HG03135 (cell line): ENCODE measurements at regions not wholly inside any gene's neighbourhood (a gene's known extent, or its start where the extent isn't known, plus 50 kb on each side); places are given as distances from the start of the nearest gene placed in this dataset.

Source experiments
- ATAC-seq: cut with Tn5 transposase; IDR thresholded peaks from one replicate; pipeline ENCODE4 v1.9.1; 2021; ENCODE audit warnings: mild to moderate bottlenecking, moderate library complexity; ENCODE audit not compliant: unreplicated experiment

DNA sequence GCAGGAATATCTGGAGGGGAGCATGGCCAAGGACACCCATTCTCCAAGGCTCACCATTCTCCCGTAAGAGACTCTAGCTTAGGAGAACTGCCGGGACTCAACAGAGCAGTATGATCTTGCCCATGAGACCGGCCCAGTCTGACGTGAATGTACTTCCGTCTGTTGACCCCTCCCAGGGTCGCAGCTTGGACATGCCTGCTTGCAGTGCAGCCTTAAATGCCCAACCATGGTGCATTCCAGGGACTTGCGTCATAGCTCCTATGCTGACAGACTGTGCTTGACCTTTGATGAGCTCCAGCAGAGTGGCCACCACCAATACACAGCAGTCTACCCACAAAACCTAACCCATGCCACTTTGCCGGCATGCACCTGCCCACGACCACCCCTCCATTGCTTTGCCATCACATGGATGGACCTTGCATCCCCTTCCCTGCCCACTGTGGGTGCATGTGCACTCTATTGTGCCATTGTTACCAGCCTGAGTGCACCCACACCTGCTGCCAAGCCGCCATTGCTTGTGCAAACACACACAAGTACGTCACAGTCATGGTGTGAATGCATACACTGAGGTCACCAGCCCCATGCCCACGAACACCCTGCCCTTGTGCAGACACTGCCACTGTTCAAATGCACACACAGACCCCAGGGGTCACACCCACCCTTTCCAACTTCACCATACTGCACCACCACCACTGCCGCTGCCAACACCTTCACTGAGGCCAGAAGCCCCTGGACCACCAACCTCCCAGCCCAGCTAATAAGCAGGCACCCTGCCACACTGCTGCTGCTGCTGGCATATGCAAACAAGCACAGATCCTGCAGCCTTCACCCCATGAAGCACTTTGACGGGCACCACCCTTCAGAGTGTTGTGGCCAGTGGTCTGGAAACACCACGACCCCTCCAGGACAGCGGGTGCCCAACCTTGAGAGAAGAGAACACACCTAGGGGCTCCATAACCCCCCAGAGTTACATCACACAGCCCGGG lies 1141.3 kb downstream of the BRINP3 start:
- no peak for ATAC-seq

DNA sequence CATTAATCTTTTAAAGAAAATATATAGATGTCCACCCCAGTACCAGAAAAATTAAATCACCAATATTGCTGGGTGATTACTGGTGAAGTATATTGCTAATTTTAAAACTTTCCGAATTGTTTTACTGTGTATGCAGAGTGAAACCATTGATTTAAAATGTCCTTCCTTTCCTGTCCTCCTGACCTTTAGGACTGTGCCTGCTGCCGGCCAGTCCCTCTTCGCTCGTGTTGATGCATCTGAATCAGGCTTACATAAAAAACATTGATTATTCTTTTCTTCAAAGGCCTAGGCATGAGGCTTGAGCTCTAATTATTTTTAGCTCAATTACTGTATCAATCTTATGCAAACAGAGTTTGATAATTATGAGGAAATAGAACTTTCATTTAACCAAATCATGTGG lies 1128.1 kb downstream of the BRINP3 start:
- no peak for ATAC-seq

DNA sequence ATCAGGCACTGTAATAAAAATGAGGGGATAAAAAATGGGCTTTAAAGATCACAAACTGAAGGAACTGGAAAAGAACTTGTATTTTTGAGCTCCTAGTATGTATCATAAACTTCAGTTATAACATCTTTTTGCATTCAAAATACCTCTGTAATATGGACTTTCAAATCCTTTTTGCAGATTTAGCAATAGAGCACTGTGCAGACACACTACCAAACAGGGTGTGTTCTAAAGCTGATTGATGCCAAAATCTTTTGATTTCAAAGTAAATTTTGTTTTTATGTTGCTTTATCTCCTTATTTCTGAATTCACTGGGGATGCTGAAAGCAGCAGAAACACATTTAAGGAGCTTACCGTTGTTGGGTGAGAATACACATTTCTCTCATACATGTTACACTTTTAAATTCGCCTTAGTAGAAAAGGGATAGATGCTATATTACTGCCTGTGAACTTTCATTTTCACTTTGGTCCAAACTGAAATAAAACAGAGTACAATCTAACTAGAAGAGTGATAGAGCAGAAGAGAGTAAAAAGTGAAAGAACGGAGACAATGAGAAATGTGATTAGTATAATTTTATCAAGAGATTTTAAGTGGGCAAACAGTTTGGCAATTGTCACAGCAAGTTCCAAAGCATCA lies 1126.6 kb downstream of the BRINP3 start:
- ATAC-seq, result no peak

DNA sequence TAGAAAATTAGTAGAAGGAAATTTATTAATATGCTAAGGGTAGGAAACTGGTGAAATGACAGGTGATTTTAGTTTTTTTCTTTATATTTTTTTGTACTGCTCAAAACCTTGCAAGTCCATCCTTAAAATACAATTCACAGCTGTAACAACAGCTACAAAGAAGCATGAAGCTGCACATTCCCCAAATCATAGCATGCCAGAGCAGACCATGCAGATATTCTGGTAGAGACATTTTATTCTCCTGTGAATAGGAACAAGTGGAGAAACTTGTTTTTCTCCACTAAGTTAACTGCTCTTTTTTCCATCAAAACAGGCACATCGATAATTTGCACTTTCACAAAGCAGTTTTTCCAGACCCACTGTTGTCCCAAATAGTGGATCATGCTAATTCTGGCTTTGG lies 1125.7 kb downstream of the BRINP3 start:
- ATAC-seq, result no peak

DNA sequence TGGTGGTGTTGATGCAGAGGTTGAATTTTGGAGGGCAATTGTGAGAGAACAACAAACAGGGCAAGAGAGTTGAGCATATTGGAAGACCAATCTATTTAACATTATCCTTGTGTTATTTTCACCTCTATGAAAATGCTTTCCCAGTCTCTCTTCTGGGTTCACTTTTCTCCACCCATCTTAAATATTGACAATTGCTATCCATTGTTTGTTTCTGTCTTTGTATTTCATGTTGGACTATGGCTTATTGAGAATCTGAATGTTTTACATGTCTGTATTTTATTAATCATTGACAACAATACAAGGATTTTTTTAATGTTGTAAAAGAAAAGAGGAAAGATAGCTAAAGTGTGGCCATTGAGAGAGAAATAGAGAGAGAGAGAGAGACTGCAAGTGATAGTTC lies 1121.5 kb downstream of the BRINP3 start:
- no peak for ATAC-seq

DNA sequence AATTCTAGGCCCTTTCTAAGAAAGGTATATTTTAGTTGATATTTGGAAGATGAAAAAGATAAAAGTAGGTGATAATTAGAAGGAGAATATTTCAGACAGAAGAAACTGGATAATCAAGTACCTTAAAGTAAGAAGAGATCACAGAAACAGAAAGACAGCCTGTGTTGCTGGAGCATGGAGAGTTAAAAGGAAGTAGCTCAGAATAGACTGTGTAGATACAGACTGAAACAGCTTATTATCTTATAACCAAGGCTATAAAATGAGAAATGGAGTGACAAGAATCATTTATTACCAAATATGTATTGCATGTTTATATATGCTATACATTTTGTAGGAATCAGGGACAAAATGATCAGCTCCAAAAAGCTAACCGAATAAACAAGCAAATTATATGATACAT lies 1120.3 kb downstream of the BRINP3 start:
- no peak for ATAC-seq

DNA sequence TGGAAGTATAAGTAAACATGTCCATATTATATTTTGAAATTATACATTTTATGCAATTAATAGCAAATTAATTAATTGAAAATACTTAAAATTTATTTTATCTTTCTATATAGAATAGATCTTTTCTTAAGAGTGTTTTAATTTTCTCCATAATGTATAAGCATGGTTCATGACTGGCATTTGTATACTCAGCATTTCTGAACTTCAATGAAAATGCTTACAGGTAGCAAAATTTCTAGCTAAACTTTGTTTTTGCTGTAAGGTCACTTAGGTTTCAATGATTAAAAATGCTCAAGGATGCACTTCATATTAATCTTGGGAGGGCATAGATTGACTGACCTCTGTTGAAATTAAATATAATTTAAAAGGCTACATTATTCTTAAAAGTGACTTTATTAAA lies 1108.1 kb downstream of the BRINP3 start:
- ATAC-seq, result no peak

DNA sequence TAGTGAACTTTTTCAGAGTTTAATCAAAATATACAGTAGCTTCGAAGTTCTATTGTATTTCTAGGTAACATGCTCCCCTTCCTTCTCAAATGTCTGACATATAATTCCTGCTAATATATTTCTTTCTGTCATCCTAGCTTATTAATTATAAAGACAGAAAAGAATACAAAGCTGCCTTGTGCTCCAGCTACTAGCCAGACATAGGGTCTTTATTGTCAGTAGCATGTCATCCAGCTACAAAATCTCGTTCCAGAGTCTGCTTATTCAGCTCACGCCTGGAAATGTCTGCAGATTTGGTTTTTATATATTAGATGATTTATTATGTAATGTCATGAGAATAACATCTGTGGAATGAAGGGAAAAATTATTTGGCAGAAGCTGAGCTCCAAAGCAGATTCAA lies 1102.8 kb downstream of the BRINP3 start:
- no peak for ATAC-seq

DNA sequence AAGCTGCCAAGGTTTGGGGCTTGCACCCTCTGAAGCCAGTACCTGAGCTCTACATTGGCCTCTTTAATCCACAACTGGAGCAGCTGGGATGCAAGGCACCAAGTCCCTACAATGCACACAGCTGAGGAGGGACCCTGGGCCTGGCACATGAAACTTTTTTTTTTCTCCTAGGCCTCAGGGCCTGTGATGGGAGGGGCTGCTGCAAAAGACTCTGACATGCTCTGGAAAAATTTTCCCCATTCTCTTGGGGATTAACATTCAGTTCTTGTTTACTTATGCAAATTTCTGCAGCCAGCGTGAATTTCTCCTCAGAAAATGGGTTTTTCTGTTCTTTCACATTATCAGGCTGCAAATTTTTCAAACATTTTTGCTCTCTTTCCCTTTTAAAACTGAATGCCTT lies 1072.2 kb downstream of the BRINP3 start:
- ATAC-seq, result no peak

DNA sequence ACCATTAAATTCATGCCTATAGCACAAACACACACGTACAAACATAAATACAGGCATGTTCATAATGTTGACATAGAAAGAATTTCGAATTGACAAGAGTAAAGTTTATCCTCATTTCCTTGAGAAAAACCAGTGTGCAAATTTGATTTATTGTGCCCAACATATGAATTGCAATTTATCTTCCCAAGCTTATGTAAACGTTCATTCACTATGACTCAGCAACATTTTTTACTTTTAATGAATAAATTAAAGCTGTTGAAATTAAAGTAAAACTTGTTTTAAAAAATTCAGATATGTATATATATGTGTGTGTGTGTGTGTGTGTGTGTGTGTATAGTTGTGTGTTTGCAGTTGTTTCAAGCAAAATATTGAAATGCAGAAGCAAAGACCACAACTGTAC lies 1067.9 kb downstream of the BRINP3 start:
- ATAC-seq, result no peak

DNA sequence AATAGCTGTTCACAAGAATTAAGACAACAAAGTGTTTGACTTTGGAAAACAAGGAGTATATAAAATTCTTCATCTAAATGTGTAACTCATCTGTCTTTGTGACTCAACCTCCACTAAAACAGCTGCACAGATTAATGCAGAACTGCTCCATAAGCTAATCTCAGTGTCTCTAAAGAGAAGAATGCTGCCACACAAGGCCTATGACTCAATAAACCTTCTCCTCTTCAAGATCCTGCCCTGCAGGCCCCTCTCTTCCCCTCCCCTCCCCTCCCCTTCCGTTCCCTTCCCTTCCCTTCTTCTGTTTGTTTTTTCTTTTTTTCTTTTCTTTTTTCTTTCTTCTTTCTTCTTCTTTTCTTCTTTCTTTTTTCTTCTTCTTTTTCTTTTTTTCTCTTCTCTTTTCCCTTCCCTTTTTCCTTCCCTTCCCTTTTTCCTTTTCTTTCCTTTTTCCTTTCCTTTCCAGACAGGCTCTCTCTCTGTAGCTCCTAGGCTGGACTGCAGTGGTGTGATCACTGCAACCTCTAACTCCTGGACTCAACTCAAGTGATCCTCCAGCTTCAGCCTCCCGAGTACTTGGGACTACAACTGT lies 1052.8 kb downstream of the BRINP3 start:
- no peak for ATAC-seq

DNA sequence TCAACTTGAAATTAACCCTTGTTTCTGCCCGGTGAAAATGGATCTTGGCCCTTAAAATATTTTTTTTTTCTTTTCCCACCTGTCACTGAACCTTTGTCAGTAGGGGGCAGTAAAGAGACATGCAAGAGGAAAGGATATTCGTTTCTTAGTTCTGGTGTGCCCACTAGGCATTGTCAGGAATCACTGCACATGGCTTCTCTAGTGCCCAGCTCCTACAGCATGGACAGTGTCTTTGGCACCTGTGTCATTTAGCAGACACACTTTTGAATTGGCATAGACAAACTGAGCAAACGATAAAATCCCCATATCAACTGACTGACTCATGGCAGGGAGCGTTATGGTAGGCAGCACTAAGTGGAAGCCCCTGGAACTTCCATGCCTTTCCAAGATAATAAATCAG lies 1048.1 kb downstream of the BRINP3 start:
- ATAC-seq, result no peak

DNA sequence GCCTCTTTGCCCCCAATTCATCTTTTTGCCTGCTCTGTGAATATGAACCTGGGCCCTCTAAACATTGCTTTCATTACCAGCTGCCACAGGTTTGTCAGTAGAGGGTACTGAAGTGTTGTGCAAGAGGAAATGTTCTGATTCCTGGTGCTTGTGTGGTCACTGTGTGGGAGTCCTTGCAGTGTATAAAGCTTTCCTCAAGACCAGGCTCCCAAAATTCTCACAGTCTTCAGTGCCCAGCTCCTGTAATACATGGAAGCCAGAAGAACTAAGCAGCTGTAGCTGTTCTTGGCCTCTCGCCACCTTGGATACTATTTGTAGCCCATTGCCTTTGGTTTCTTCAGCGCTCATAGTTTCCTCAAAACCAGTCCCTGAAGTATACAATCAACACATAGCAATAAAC lies 1046.2 kb downstream of the BRINP3 start:
- ATAC-seq, result no peak

DNA sequence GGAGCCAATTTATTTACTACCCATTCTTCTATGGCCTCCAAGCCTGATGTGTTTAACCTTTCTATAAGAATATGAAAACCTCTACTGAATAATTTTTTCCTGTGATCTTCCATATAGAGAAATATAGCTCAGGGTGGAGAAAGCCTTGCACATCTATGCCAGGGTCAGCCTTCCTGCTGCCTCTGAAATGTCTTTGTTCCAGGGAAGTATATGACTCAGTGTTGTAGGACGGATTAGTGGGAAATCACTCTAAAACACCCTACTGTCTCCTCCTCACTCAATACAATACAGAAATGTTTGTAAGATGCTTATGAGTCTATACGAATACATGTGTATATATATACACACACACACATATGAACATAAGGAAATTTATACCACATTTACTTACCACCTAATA lies 1044.9 kb downstream of the BRINP3 start:
- no peak for ATAC-seq

DNA sequence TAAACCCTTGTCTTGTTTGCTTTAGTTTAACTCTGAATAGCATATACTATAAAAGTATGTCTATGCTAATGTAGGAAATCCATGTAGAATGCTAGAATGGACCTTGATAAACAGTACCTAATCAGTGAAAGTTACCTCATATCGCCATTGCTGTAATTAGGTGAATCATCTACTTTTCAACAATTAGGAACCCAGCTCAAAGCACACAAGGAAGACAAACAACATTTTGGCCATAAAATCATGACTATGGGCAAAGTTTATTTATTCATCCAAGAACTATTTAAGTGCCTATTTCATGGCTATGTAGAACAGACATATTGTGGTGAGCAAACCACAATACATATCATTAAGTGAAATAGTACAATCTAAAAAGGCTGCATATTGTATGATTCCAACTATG lies 1043.2 kb downstream of the BRINP3 start:
- no peak for ATAC-seq

DNA sequence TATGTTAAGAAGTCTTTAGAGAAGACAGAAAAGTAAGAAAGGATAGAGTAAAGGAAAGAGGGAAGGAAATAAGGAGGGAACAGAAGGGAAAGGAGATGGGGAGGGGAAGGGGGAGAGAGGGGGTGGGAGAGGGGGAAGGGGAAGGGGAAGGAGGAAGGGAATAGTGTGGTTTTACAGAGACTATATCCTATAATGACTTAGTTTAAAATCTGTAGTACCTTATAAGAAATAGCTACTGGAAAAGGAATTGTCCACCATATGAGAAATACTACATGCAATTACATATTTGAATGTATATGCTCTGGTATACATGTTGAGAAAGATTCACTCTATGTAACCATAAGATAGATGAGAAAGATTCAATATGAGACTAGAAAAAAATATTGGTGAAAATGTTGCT lies 1042.3 kb downstream of the BRINP3 start:
- no peak for ATAC-seq

DNA sequence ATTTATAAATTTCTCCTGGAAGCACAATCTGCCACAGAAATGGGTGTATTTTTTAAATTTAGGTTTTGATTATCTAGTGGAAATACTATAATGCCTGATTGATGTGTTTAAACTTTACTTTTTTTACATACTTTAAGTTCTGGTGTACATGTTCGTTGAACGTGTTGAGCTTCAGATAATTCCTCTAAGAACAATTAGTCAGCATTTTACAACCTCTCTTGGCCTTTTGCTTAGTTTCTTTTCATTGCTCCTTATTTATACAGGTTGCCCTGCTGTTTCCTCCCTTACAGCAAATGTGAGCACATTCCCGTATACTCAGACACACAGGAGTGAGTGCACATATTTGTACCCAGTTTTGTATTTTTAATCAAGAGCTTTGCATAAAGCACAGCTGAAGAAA lies 1038.9 kb downstream of the BRINP3 start:
- no peak for ATAC-seq

DNA sequence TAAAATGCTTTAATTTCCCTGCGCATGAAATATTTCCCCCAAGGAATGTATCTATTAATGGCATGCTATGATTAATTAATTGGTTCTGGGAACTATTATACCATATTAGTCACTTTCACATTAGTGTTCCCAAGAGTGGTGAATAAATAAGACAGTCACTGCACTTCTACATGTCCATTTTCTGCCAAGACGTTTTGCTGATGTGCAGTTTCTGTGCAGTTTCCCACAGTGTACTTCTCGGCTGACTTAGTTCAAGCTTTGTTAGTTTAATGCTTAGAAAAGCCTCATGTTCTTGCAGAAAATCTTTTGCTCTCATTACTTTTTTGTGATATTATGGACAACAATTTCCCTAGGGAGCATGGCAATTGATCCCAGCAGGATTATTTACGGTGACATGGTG lies 1014.5 kb downstream of the BRINP3 start:
- no peak for ATAC-seq

DNA sequence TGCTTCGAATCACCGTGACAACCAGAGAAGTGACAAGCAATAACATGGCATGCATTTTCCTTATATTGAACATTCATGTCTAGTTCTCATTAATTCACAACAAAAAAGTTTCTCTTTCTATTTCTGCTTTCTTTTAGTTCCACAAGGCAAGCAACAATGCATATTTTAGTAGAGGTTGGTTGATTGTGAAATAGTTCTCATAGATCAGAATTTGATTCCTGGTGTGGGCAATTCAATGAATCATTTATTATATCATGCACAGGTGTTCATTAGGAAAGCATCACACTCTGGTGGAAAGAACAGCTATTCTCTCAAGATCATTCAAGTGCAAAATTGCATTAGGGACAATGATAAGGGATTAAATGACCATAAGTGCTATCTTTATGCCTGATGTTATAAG lies 980.9 kb downstream of the BRINP3 start:
- ATAC-seq, result no peak

DNA sequence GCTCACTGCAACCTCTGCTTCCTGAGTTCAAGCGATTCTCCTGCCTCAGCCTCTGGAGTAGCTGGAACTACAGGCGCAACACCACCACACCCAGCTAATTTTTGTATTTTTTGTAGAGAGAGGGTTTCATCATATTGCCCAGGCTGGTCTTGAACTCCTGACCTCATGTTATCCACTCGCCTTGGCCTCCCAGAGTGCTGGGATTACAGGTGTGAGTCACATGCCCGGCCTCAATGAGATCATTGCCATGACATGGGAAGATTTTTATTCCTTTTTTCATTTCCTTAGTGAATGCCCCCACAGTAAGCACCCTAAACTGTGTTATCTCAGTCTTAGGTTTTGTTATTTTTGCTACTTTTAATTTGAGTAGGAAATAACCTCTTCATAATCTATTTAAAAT lies 977.9 kb downstream of the BRINP3 start:
- no peak for ATAC-seq

DNA sequence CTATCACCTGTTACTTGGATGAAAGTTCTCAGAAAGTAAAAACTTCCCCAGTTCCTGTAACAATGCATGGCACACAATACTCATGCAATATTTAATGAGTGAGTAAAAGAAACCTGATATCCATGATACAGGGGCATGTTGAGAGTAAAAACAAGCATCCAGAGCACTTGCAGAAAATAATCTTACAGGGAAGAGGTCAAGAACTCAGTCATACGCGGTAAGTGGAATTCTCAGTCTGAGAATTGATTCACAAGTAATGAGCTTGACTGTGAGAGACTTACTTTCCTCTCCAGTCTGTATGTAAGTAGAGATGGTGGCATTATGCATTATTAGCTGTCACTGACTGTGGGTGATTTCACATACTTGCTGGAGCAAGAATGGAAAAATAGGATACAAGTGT lies 976.9 kb downstream of the BRINP3 start:
- ATAC-seq, result no peak

DNA sequence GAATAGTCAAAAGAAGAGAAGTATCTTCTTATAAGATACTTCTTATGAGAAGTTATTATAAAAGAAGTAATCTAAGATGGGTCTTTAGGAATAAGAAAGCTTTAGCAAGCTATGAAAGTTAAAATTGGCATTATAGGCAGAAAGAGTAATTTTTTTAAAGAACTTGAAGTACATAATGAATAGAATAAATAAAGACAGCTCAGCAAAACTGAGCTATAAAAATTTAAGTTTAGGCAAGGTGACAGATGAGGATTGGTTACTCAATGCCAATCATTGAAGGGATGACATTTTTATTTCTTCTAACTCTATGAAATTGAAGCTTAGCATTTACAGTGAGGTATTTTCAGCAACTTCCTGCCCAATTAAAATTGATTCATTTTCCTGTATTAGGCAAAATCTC lies 966.8 kb downstream of the BRINP3 start:
- ATAC-seq, result no peak
